ENCODE measurements at regions not wholly inside any gene's neighbourhood (a gene's known extent, or its start where the extent isn't known, plus 50 kb on each side); places are given as distances from the start of the nearest gene placed in this dataset.

DNA sequence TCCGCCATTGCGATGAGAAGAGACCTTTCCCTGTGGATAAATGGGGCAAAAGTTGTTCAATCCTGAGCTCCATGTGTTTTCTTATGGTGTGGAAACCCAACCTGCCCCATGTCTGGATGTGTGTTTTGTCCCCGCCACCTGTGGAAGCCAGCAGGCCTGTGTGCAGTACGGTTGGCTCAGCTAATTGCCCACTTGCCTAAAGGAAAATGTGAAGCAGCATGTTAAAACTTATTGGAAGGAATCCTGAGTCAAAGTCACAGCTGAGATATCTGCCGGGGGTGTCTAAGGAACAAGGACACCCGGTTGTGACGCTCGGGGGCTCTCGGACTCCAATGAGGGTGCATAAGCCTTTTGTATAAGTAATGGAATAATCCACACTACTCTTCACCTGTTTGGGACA is 361.1 kb upstream of the IRX1 start:
- TF ChIP-seq, protein P1, sequence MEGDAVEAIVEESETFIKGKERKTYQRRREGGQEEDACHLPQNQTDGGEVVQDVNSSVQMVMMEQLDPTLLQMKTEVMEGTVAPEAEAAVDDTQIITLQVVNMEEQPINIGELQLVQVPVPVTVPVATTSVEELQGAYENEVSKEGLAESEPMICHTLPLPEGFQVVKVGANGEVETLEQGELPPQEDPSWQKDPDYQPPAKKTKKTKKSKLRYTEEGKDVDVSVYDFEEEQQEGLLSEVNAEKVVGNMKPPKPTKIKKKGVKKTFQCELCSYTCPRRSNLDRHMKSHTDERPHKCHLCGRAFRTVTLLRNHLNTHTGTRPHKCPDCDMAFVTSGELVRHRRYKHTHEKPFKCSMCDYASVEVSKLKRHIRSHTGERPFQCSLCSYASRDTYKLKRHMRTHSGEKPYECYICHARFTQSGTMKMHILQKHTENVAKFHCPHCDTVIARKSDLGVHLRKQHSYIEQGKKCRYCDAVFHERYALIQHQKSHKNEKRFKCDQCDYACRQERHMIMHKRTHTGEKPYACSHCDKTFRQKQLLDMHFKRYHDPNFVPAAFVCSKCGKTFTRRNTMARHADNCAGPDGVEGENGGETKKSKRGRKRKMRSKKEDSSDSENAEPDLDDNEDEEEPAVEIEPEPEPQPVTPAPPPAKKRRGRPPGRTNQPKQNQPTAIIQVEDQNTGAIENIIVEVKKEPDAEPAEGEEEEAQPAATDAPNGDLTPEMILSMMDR (IDR thresholded peaks at IDR 0.05): no peak
- no peak for TF ChIP-seq POLR2A (IDR thresholded peaks at IDR 0.05)
